ENCODE measurements at regions not wholly inside any gene's neighbourhood (a gene's known extent, or its start where the extent isn't known, plus 50 kb on each side); places are given as distances from the start of the nearest gene placed in this dataset.

DNA sequence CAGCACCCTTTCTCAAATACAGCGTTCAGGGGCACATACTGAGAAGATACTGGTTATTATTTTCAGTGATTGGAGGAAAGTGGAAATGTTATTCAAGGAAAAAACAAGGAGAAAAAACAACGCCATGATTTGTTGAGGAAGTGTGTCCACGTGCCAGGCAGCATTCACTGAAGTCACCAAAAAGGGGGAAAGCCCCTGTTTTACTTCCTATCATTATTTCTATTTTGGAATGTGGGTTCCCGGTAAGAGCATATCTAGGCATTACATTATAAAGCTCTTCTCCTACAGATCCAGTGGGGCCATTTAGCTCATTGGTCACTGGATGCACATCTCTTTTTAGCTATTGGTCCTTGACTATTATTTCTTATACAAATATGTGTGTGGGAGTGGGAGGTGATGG, 518.7 kb downstream of the TXNL1 start:
- TF ChIP-seq, protein P1, sequence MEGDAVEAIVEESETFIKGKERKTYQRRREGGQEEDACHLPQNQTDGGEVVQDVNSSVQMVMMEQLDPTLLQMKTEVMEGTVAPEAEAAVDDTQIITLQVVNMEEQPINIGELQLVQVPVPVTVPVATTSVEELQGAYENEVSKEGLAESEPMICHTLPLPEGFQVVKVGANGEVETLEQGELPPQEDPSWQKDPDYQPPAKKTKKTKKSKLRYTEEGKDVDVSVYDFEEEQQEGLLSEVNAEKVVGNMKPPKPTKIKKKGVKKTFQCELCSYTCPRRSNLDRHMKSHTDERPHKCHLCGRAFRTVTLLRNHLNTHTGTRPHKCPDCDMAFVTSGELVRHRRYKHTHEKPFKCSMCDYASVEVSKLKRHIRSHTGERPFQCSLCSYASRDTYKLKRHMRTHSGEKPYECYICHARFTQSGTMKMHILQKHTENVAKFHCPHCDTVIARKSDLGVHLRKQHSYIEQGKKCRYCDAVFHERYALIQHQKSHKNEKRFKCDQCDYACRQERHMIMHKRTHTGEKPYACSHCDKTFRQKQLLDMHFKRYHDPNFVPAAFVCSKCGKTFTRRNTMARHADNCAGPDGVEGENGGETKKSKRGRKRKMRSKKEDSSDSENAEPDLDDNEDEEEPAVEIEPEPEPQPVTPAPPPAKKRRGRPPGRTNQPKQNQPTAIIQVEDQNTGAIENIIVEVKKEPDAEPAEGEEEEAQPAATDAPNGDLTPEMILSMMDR (IDR thresholded peaks at IDR 0.05): no peak
- TF ChIP-seq POLR2AphosphoS5 (IDR thresholded peaks at IDR 0.05) (no peak), POLR2A (IDR thresholded peaks at IDR 0.05) (no peak)

All from gastroesophageal sphincter (tissue), 3 donors.